ENCODE measurements at regions not wholly inside any gene's neighbourhood (a gene's known extent, or its start where the extent isn't known, plus 50 kb on each side); places are given as distances from the start of the nearest gene placed in this dataset.
"Not testable (repeated sequence)": the region's sequence is repeated elsewhere in the genome, so short reads cannot be mapped to it uniquely, and the experiment has no call there.

DNA sequence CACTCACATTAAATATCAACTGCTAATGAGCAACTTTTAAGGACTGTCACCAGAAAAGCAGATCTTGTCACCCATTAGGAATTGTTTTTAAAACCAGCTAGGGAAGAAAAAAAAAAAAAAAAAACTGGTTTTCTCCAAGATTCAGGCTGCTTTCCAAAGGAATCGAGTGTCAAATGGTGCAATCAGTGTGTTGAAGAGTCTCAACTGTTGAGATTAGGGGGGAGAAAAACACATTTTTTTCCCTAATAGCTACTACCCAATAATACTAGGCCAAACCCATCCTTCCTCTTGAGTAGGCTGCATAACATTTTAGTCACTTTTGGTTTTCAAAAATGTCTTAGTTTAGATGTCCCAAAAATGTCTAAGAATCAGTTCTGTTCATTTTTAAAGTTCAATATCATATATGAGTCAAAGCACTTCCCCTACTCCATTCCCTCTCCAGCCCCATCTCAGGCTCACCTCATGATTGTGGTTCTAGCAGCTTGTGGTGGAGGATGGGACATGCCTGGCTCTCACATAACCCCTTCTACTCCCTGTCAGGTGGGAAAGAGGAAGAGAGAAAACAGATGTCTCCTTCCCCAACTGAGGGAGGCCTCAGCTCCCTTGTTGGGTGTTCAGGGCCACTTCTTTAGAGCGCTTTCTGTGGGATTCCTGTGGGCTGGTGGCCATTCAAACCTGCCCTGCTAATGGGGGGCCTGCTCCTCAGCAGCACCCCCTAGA, 193.6 kb downstream of the CWF19L2 start:
- no peak for TF ChIP-seq POLR2AphosphoS5 (IDR thresholded peaks at IDR 0.05)
- TF ChIP-seq, protein P1, sequence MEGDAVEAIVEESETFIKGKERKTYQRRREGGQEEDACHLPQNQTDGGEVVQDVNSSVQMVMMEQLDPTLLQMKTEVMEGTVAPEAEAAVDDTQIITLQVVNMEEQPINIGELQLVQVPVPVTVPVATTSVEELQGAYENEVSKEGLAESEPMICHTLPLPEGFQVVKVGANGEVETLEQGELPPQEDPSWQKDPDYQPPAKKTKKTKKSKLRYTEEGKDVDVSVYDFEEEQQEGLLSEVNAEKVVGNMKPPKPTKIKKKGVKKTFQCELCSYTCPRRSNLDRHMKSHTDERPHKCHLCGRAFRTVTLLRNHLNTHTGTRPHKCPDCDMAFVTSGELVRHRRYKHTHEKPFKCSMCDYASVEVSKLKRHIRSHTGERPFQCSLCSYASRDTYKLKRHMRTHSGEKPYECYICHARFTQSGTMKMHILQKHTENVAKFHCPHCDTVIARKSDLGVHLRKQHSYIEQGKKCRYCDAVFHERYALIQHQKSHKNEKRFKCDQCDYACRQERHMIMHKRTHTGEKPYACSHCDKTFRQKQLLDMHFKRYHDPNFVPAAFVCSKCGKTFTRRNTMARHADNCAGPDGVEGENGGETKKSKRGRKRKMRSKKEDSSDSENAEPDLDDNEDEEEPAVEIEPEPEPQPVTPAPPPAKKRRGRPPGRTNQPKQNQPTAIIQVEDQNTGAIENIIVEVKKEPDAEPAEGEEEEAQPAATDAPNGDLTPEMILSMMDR (IDR thresholded peaks at IDR 0.05), result no peak
- no peak for TF ChIP-seq EP300 (IDR thresholded peaks at IDR 0.05)
- TF ChIP-seq POLR2A (IDR thresholded peaks at IDR 0.05), result no peak
- DNase-seq, result no peak
- Histone ChIP-seq H3K36me3 (no peaks in the 10 kb centered on the region), H3K4me3 (no peak overlapping the region), H3K27ac (no peak overlapping the region), H3K27me3 (no peaks in the 10 kb centered on the region), H3K9me3 (no peaks in the 10 kb centered on the region), H3K4me1 (no peaks in the 10 kb centered on the region)
- 71 to 81% (median 74%) methylated on average over 2 of the region's 2 CpGs for WGBS, 5 donors
- intact Hi-C loops (cut with DNase I; ENCODE audit: low total_unique reads), result no loop called here

DNA sequence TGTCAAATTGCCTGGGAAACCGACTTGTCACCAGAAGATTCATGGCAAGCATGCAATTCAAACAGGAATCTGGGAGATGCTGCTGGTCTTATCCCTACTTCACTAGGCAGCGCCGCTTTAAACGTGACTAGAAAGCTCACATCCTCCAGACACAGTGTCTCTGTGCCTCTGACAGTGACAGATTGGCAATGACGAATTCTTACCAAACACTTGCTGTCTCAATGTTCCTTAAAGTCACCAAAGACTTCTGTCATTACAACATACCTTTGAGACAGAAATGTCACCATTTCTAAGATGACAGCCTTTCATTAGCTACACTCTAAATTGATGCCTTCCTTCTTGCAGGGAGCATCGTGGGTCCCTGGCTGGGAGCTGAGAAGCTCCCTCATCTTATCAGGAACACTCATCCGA, 197.8 kb downstream of the CWF19L2 start:
- no peak for TF ChIP-seq EP300 (IDR thresholded peaks at IDR 0.05)
- TF ChIP-seq POLR2A (IDR thresholded peaks at IDR 0.05), result no peak
- TF ChIP-seq POLR2AphosphoS5 (IDR thresholded peaks at IDR 0.05), result no peak
- TF ChIP-seq, protein P1 (IDR thresholded peaks at IDR 0.05), result no peak
- H3K9me3 ChIP-seq, result no peaks in the 10 kb centered on the region
- H3K36me3 ChIP-seq, result no peaks in the 10 kb centered on the region
- no peaks in the 10 kb centered on the region for H3K4me1 ChIP-seq
- intact Hi-C loops (cut with DNase I; ENCODE audit: low total_unique reads), result no loop called here
- WGBS, 5 donors, result 40 to 49% (median 43%) methylated on average over 7 of the region's 7 CpGs
- no peak overlapping the region for H3K27ac ChIP-seq
- peaks cover 0 to 7% (median 0%) of the 10 kb centered on the region in 3 donors for H3K27me3 ChIP-seq
- no peak for DNase-seq
- no peak overlapping the region for H3K4me3 ChIP-seq

DNA sequence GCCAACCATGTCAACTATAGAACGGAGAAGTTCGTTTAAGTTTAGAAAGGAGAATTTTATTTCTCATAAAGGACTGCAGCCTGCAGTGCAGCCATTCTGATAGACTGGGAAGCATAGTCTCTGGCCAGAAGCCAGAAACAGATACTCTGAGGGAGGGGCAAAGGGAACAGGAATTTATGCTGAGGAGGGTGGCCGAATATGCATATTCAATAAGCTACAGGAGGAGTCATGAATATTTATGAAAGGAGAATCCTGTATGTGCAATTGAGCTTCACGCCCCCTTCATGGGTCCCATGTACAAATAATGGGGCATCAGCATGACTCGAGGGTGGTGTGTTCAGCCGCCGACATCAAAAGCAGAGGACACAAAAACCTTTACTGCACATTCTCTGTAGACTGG, 199.9 kb downstream of the CWF19L2 start:
- TF ChIP-seq, protein P1 (IDR thresholded peaks at IDR 0.05), result no peak
- TF ChIP-seq POLR2AphosphoS5 (IDR thresholded peaks at IDR 0.05) (no peak), EP300 (IDR thresholded peaks at IDR 0.05) (no peak), POLR2A (IDR thresholded peaks at IDR 0.05) (no peak)
- Histone ChIP-seq H3K9me3 (no peaks in the 10 kb centered on the region), H3K4me3 (no peak overlapping the region), H3K36me3 (no peaks in the 10 kb centered on the region), H3K27ac (no peak overlapping the region), H3K4me1 (no peaks in the 10 kb centered on the region), H3K27me3 (peaks cover 0 to 9% (median 0%) of the 10 kb centered on the region in 3 donors)
- intact Hi-C loops (cut with DNase I; ENCODE audit: low total_unique reads), result no loop called here
- 87 to 94% (median 92%) methylated on average over 7 of the region's 7 CpGs for WGBS, 5 donors
- DNase-seq, result no peak

DNA sequence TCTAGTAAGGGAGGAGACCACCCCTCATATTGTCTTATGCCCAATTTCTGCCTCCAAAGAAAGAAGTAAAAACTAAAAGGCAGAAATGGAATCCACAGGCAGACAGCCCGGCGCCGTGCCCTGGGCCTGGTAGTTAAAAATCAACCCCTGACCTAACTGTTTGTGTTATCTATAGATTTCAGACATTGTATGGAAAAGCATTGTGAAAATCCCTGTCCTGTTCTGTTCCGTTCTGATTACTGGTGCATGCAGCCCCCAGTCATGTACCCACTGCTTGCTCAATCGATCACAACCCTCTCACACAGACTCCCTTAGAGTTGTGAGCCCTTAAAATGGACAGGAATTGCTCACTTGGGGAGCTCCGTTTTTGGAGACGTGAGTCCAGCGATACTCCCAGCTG, 204.0 kb downstream of the CWF19L2 start:
- H3K4me1 ChIP-seq; H3K4me3 ChIP-seq; H3K36me3 ChIP-seq; H3K27me3 ChIP-seq; DNase-seq; H3K9me3 ChIP-seq; intact Hi-C loops (cut with DNase I; ENCODE audit: low total_unique reads); H3K27ac ChIP-seq: not testable (repeated sequence)
- 75 to 88% (median 81%) methylated on average over 8 of the region's 8 CpGs for WGBS, 5 donors

DNA sequence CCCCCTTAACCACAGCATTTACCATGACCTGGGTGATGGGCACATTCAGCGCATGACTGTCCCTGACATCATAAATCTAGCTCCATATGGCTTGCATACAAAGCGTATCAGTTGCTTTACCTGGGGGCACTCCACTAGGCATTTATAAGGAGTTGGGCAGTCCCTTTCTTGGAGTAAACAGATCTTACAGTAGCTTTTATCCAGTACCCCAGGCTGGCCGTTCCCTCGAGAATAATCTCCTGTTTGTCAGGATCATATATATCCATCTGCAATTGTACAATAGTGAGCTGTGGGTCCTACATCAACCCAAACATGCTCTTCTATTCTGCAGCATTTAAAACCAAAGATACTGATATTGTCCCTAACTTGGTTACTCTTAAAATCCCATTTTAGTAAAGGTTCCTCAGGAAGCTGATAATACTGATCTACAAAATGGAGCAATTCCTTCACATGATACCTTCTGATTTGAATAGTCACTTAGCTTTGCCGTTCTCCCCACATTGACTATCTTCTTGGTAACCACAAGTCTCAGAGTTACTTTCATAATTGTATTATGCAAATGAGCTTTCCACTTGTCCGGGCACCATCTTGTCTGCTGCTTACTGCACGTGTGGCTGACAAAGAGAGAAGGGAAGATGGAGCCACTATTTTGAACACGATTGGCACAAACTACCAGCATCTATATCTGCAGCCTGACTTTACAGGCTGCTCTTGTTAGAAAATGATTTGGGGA, 205.0 kb downstream of the CWF19L2 start:
- TF ChIP-seq POLR2A (IDR thresholded peaks at IDR 0.05) (no peak), EP300 (IDR thresholded peaks at IDR 0.05) (no peak), POLR2AphosphoS5 (IDR thresholded peaks at IDR 0.05) (no peak)
- TF ChIP-seq, protein P1 (IDR thresholded peaks at IDR 0.05), result no peak
- WGBS, 5 donors, result 76 to 89% (median 85%) methylated on average over 8 of the region's 8 CpGs
- Histone ChIP-seq H3K4me3 (no peak overlapping the region), H3K27ac (no peak overlapping the region), H3K9me3 (no peaks in the 10 kb centered on the region), H3K4me1 (no peaks in the 10 kb centered on the region), H3K36me3 (no peaks in the 10 kb centered on the region), H3K27me3 (peaks cover 0 to 9% (median 0%) of the 10 kb centered on the region in 3 donors)
- intact Hi-C loops (cut with DNase I; ENCODE audit: low total_unique reads), result no loop called here
- DNase-seq, result no peak

Measured in stomach (tissue), 8 donors.